NOMO-1 treated with dmso at 0.1 percent for 144 hours (cell line): ENCODE measurements at regions not wholly inside any gene's neighbourhood (a gene's known extent, or its start where the extent isn't known, plus 50 kb on each side); places are given as distances from the start of the nearest gene placed in this dataset.

Experiments used
- DNase-seq: peaks from one replicate; lab custom pipeline; 2025; ENCODE audit not compliant: unreplicated experiment; lab: John Stamatoyannopoulos, UW

GRCh38 chr5:153881687-153882086, 157.0 kb downstream of the FAM114A2 start:
- no peak for DNase-seq

GRCh38 chr5:153880106-153880505, 158.6 kb downstream of the FAM114A2 start:
- DNase-seq, result no peak

GRCh38 chr5:153879596-153879995, 159.1 kb downstream of the FAM114A2 start:
- no peak for DNase-seq

GRCh38 chr5:153866176-153866575, 172.5 kb downstream of the FAM114A2 start:
- DNase-seq, result no peak

GRCh38 chr5:153865016-153865415, 173.7 kb downstream of the FAM114A2 start:
- DNase-seq, result no peak

GRCh38 chr5:153863951-153864350, 174.8 kb downstream of the FAM114A2 start:
- DNase-seq, result no peak
